ENCODE measurements at regions not wholly inside any gene's neighbourhood (a gene's known extent, or its start where the extent isn't known, plus 50 kb on each side); places are given as distances from the start of the nearest gene placed in this dataset.

DNA sequence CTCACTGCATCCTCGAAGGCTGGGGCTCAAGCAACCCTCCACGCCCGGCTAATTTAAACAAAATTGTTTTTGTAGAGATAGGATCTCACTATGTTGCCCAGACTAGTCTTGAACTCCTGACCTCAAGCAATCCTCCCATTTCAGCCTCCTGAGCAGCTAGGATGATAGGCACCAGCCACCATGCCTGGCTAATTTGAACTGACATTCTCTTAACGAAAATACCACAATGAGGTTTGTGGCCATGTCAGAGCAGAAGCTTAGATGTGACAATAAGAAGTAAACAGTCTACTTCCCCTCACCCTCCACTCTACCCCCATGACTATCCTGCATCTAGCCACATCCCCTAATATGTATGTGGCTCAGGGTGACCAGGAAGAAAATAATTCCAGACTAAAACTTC is 74.8 kb upstream of the PLCB4 start:
- Mint-ChIP-seq H3K27ac (no peak overlapping the region), H3K27me3 (ENCODE audit: insufficient read depth, low read depth) (no peaks in the 10 kb centered on the region), H3K9me3 (peaks cover 2% of the 10 kb centered on the region), H3K4me1 (peaks cover 18% of the 10 kb centered on the region), H3K36me3 (no peaks in the 10 kb centered on the region), H3K4me3 (no peak overlapping the region)
- Histone ChIP-seq H3K9me3 (ENCODE audit: low read depth) (no peaks in the 10 kb centered on the region), H3K4me3 (no peak overlapping the region), H4K20me1 (ENCODE audit: low read depth) (no peaks in the 10 kb centered on the region), H3K79me2 (ENCODE audit: low read depth) (no peaks in the 10 kb centered on the region), H3K9ac (no peak overlapping the region), H3K4me1 (peaks cover 27% of the 10 kb centered on the region), H2AFZ (replicated peaks) (no peak overlapping the region), H3F3A (ENCODE audit: low read depth) (peaks cover 9% of the 10 kb centered on the region), H3K36me3 (no peaks in the 10 kb centered on the region), H3K27me3 (no peaks in the 10 kb centered on the region), H3K27ac (no peak overlapping the region), H3K4me2 (no peak overlapping the region)
- no peak for TF ChIP-seq EZH2phosphoT487 (IDR thresholded peaks at IDR 0.05)
- TF ChIP-seq, protein P1, sequence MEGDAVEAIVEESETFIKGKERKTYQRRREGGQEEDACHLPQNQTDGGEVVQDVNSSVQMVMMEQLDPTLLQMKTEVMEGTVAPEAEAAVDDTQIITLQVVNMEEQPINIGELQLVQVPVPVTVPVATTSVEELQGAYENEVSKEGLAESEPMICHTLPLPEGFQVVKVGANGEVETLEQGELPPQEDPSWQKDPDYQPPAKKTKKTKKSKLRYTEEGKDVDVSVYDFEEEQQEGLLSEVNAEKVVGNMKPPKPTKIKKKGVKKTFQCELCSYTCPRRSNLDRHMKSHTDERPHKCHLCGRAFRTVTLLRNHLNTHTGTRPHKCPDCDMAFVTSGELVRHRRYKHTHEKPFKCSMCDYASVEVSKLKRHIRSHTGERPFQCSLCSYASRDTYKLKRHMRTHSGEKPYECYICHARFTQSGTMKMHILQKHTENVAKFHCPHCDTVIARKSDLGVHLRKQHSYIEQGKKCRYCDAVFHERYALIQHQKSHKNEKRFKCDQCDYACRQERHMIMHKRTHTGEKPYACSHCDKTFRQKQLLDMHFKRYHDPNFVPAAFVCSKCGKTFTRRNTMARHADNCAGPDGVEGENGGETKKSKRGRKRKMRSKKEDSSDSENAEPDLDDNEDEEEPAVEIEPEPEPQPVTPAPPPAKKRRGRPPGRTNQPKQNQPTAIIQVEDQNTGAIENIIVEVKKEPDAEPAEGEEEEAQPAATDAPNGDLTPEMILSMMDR (IDR thresholded peaks at IDR 0.05) = no peak
- no peak for TF ChIP-seq EZH2 (IDR thresholded peaks at IDR 0.05)
- no peak for DNase-seq (ENCODE audit: low spot score)

- TF ChIP-seq EZH2phosphoT487 (IDR thresholded peaks at IDR 0.05) = no peak
- TF ChIP-seq, protein P1 (IDR thresholded peaks at IDR 0.05) = no peak
- no peak for TF ChIP-seq EZH2 (IDR thresholded peaks at IDR 0.05)
- Mint-ChIP-seq H3K9me3 (peaks cover 2% of the 10 kb centered on the region), H3K4me1 (peaks cover 18% of the 10 kb centered on the region), H3K4me3 (no peak overlapping the region), H3K27me3 (ENCODE audit: insufficient read depth, low read depth) (no peaks in the 10 kb centered on the region), H3K27ac (no peak overlapping the region), H3K36me3 (no peaks in the 10 kb centered on the region)
- DNase-seq (ENCODE audit: low spot score) = no peak
- no peaks in the 10 kb centered on the region for H3K9me3 ChIP-seq (ENCODE audit: low read depth)
- no peaks in the 10 kb centered on the region for H3K79me2 ChIP-seq (ENCODE audit: low read depth)
- H3K4me1 ChIP-seq = peaks cover 24% of the 10 kb centered on the region
- H2AFZ ChIP-seq (replicated peaks) = no peak overlapping the region
- H4K20me1 ChIP-seq (ENCODE audit: low read depth) = no peaks in the 10 kb centered on the region
- H3K9ac ChIP-seq = no peak overlapping the region
- H3K4me2 ChIP-seq = no peak overlapping the region
- no peaks in the 10 kb centered on the region for H3K36me3 ChIP-seq
- peaks cover 9% of the 10 kb centered on the region for H3F3A ChIP-seq (ENCODE audit: low read depth)
- H3K4me3 ChIP-seq = no peak overlapping the region
- no peak overlapping the region for H3K27ac ChIP-seq
- no peaks in the 10 kb centered on the region for H3K27me3 ChIP-seq
These were observed 73.1 kb upstream of the PLCB4 start for GRCh38 chr20:8995761-8996160.

DNA sequence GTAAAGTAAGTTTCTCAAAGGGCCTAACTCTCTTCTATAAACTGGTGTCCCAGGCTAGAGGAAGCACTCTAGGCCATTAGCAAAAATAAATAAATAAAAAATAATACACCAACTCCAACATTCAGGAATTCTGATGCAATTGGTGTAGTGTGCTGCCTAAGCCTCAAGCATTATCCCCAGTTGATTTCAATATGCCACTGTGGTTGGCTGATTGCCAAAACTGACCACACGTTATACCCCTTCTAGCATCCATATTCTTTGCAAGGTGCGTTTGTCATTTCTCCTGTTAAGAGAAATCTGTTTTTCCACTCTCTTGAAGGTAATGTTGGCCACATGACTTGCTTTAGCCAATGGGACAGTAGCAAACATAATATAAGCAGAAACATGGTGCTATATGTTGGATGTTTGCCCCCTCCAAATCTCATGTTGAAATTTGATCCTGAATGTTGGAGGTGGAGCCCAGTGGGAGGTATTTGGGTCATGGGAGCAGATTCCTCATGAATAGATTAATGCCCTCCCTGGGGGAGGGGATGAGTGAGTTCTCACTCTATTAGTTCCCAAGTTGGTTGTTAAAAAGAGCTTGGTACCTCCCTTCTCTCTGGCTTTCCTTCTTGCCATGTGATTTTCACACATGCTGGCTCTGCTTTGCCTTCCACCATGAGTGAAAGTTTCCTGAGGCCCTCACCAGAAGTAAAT is 71.9 kb upstream of the PLCB4 start:
- H3K27me3 Mint-ChIP-seq (ENCODE audit: insufficient read depth, low read depth) = no peaks in the 10 kb centered on the region

GRCh38 chr20:8997701-8998117 is 71.2 kb upstream of the PLCB4 start:
- peaks cover 18% of the 10 kb centered on the region for H3K4me1 Mint-ChIP-seq
- no peaks in the 10 kb centered on the region for H3K27me3 ChIP-seq
- DNase-seq (ENCODE audit: low spot score) = no peak
- no peaks in the 10 kb centered on the region for H3K27me3 Mint-ChIP-seq (ENCODE audit: insufficient read depth, low read depth)
- no peaks in the 10 kb centered on the region for H3K36me3 Mint-ChIP-seq
- H3K27ac Mint-ChIP-seq = peak overlapping the region; percentile 94
- no peaks in the 10 kb centered on the region for H3K9me3 ChIP-seq (ENCODE audit: low read depth)
- H3K4me2 ChIP-seq = peak overlapping the region; percentile 45
- no peak overlapping the region for H3K27ac ChIP-seq
- H3K9me3 Mint-ChIP-seq = peaks cover 2% of the 10 kb centered on the region
- peak overlapping the region; percentile 38 for H2AFZ ChIP-seq (replicated peaks)
- peak overlapping the region; percentile 58 for H3K4me3 Mint-ChIP-seq
- no peak overlapping the region for H3K9ac ChIP-seq
- H3K79me2 ChIP-seq (ENCODE audit: low read depth) = no peaks in the 10 kb centered on the region
- peaks cover 18% of the 10 kb centered on the region for H3K4me1 ChIP-seq
- H3K36me3 ChIP-seq = no peaks in the 10 kb centered on the region
- H4K20me1 ChIP-seq (ENCODE audit: low read depth) = no peaks in the 10 kb centered on the region
- H3F3A ChIP-seq (ENCODE audit: low read depth) = peaks cover 9% of the 10 kb centered on the region
- peak overlapping the region; percentile 18 for H3K4me3 ChIP-seq
- TF ChIP-seq, protein P1 (IDR thresholded peaks at IDR 0.05) = no peak
- TF ChIP-seq EZH2phosphoT487 (IDR thresholded peaks at IDR 0.05) = no peak
- no peak for TF ChIP-seq EZH2 (IDR thresholded peaks at IDR 0.05)

More for the DNA sequence above, 71.9 kb upstream of the PLCB4 start:
- Histone ChIP-seq H3K79me2 (ENCODE audit: low read depth) (no peaks in the 10 kb centered on the region), H3K9ac (no peak overlapping the region), H4K20me1 (ENCODE audit: low read depth) (no peaks in the 10 kb centered on the region), H3K36me3 (no peaks in the 10 kb centered on the region), H2AFZ (replicated peaks) (peak overlapping the region; percentile 38), H3K27me3 (no peaks in the 10 kb centered on the region), H3K9me3 (ENCODE audit: low read depth) (no peaks in the 10 kb centered on the region), H3K27ac (no peak overlapping the region), H3F3A (ENCODE audit: low read depth) (peaks cover 9% of the 10 kb centered on the region), H3K4me1 (peaks cover 18% of the 10 kb centered on the region), H3K4me2 (peak overlapping the region; percentile 45), H3K4me3 (no peak overlapping the region)
- H3K9me3 Mint-ChIP-seq = no peaks in the 10 kb centered on the region
- no peaks in the 10 kb centered on the region for H3K36me3 Mint-ChIP-seq
- H3K4me3 Mint-ChIP-seq = no peak overlapping the region
- DNase-seq (ENCODE audit: low spot score) = peak; percentile 35
- TF ChIP-seq EZH2phosphoT487 (IDR thresholded peaks at IDR 0.05) = no peak
- peak overlapping the region; percentile 94 for H3K27ac Mint-ChIP-seq
- H3K4me1 Mint-ChIP-seq = peaks cover 18% of the 10 kb centered on the region

All from neural progenitor cell (in vitro differentiated cells).